Adrenal gland (tissue), 5 donors: ENCODE measurements at regions not wholly inside any gene's neighbourhood (a gene's known extent, or its start where the extent isn't known, plus 50 kb on each side); places are given as distances from the start of the nearest gene placed in this dataset.

Experiments used
- CTCF ChIP-seq, 6 experiments: fragments of 450-650 bp in 4 of 6; fragments of 200-600 bp in 2 of 6; sonication (generic) in 1 of 6; IDR thresholded peaks; 1 replicate in 5 of 6; 2 replicates in 1 of 6; pipeline versions ENCODE4 v1.5.1 to v1.8.0; 2016 to 2021; ENCODE audit warnings: antibody characterized with exemption in 6 of 6, mild to moderate bottlenecking in 2 of 6, moderate library complexity in 1 of 6
- POLR2A ChIP-seq, 2 donors: fragments of 450-650 bp; IDR thresholded peaks; one replicate each; pipeline ENCODE4 v1.6.1; 2017; ENCODE audit warnings: antibody characterized with exemption in 2 of 2, mild to moderate bottlenecking in 2 of 2, moderate library complexity in 1 of 2
- donor health status: DM: no; HTN: no; CAD: no.

GRCh38 chr18:41585512-41585911, 369.5 kb upstream of the PIK3C3 start:
- TF ChIP-seq POLR2A (IDR thresholded peaks at IDR 0.05) (no peak), CTCF (IDR thresholded peaks at IDR 0.05) (no peak)
